HG03558 (cell line): ENCODE measurements at regions not wholly inside any gene's neighbourhood (a gene's known extent, or its start where the extent isn't known, plus 50 kb on each side); places are given as distances from the start of the nearest gene placed in this dataset.
"Not testable (repeated sequence)": the region's sequence is repeated elsewhere in the genome, so short reads cannot be mapped to it uniquely, and the experiment has no call there.

Experiments
- ATAC-seq: cut with Tn5 transposase; IDR thresholded peaks from one replicate; pipeline ENCODE4 v1.9.1; 2021; ENCODE audit warnings: moderate number of reproducible peaks; ENCODE audit not compliant: unreplicated experiment; ENCODE audit errors: extremely low read depth

DNA sequence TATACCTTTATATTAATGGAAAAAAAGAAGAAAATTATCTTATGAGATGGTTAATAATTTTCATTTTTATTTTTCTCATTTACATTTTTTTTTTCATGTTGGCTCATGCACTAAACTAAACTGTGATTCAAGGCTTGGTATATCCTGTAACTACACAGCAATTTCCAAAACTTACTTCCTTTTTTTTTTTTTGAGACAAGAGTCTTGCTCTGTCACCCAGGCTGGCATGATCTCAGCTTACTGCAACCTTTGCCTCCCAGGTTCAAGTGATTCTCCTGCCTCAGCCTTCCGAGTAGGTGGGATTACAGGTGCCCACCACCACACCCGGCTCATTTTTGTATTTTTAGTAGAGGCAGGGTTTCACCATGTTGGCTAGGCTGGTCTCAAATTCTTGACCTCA lies 224.9 kb upstream of the FANCL start:
- not testable (repeated sequence) for ATAC-seq

DNA sequence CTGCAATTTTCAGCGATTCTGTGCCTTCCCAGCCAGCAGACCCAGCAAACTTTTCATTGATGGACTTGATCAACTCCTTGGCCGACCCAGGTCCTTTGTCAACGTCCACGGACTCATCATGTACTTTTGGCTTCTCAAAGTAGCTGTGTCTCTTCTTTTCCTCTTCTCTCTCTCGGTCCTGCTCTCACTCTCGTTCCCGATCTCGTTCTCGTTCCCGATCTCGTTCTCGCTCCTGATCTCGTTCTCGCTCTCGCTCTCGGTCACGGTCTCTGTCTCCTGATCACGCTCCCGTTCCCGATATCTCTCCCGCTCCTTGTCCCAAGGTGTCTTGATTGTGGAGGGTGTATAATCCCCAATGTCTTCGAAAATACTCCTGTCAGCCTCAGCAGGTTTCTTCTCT lies 219.5 kb upstream of the FANCL start:
- no peak for ATAC-seq

GRCh38 chr2:58449286-58450010 lies 208.3 kb upstream of the FANCL start:
- ATAC-seq, result peak; percentile 89

DNA sequence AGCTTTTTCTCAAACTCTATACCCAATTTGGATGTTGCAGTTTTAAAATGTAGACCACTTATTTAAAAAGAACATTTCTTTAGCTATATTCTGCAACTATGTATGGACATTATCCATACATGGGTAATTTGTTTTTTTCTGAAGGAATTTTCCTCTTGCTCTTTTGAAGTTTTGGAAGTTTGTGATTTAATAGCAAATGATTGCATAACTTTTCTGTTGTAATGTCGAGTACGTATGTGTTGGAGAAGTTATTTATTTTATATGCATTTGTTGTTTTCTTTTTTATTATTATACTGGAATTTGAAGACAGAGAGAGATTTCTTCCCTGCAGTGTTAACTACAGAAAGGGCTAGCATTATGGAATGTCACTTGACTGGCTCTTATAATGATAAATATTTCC lies 207.7 kb upstream of the FANCL start:
- no peak for ATAC-seq

DNA sequence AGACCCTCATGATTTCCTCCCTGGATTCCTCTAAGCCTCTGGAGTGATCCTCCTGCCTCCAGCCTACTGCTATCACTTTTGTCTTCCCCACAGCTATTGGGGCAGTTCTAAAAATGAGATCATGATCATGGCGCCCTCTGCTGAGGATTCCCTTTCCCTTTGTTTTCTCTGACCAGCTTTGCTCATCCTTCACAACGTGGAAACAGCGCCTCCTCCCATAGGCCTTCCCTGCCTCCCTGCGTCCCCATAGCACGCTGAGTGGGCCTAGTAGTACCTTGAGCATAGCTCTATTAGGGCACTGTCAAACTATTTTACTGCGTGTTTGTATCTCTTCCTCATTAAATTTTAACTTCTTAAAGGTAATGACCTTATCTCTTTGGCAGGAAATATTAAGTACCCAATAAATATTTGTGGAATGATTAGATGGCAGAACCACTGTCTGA lies 207.0 kb upstream of the FANCL start:
- ATAC-seq, result peak; percentile 49

DNA sequence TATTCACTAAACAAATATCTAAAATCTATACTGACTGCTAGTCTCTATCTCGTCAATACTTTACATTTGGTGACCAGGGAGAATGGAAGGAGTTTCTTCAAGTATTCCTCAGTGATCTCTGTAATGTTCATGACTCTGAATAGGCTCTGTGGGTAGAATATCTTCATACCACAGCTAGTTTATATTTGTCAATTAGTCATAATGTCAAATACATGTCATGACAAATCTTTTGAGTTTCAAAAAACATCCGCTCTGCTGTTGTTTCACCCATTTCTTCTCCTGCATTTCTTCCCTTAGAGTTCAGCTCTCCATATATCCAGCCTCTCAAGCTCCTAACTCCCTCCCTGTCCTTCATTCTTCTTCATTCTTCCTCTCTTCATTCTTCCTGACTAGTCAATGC lies 206.5 kb upstream of the FANCL start:
- ATAC-seq, result no peak

GRCh38 chr2:58441643-58442042 lies 200.5 kb upstream of the FANCL start:
- ATAC-seq, result no peak

GRCh38 chr2:58436872-58437271 lies 195.7 kb upstream of the FANCL start:
- no peak for ATAC-seq

DNA sequence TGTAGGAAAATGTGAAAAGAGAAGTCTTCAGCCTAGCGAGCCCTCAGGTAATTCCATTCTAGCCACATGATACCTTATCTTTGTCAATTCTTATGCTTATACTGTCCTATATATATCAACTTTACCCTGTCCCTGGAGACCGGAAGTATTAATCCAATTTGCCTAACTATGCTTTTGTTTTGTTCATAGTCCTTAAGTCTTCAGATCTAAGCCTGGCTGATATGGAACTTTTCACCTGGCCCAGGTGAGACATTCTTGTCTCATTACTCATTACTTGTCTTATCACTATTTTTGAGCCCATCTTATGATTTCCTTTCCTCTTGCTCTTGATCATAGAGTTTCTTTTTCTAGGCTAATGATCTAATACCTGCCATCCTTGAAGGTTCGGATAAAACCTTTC lies 194.1 kb upstream of the FANCL start:
- no peak for ATAC-seq

DNA sequence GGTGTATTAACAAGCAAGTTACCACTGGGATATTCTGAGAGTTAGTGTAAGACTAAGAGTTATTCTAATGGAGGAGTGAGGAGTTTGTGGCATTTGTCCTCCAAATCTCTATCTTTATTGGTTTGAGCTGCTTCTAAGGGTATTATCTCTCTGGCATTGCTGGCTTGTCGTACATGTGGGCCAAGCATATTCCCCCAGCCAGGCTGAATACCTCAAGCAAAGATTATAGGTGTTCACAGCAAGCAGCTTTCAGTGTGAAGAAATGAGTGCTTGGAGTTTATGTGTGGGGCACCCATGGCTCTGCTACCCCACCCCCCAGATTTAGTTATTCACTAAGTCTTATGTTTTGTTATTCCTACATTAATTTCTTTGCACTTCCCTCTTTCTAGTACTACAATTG lies 193.6 kb upstream of the FANCL start:
- no peak for ATAC-seq

GRCh38 chr2:58432491-58433170 lies 191.5 kb upstream of the FANCL start:
- no peak for ATAC-seq

DNA sequence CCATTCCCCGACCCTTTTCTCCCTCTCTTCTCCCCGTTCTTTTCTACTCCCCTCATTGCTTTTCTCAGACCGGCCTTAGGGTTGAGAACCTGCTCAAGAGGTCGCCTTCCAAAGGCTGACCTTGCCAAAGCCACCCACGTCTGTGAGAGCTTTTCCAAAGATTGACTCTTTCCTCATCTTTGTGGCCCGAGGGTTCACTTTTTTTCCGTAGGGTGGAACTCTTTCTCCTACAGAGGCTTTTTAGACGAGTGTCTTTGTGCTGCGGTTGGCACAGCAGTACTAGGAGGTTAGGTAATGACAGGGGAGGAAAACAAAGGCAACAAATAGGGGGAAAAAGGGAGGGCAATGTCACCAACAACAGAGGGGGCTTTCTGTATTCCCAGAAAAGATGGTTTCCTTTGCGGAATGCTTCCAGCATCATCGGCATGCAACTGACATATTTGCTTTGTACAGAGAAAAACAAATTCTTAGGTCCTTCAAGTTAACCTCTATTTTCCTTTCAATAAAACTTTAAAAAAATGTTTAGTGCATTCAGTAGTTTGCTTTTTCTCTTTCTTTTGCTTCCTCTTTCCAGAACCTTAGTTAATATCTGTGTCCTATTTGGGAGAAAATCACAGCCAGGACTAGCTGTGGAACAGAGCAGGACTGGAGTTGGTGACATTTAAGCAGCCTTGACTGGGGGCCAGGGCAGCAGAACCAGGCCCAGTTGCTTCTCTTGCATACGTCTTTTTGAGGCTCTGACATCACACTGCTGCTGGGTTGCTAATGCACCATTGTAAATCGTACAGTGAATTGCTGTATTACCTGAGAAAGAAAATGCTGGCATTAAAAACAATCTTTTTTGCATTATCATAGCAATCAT lies 188.1 kb upstream of the FANCL start:
- no peak for ATAC-seq

GRCh38 chr2:58428096-58429013 lies 187.2 kb upstream of the FANCL start:
- no peak for ATAC-seq

DNA sequence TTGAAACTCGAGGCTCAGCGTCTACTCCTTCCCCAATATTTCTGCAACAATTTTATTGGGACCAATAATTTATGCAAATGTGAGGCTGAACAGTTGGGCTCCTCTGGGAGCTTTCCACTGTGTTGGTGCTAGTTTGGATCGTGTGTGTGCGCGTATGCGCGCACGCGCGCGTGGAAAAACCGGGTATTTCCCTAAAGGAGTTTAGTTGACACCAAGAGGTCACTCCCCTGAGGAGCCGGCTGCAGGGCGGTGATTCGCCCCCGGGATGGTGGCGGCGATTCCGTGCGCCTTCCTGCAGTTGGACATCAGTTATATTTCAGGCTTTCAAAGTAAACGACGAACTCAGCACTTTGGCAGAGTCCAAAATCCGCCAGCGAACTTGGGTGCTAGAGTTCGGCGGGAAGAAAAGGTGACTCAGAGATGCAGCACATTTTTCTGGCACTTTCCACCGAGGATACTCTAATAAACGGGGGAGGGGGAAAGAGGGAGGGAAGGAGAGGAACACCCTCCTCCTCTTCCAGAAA lies 186.5 kb upstream of the FANCL start:
- no peak for ATAC-seq

- ATAC-seq, result no peak
These were observed 184.2 kb upstream of the FANCL start for GRCh38 chr2:58425368-58425767.

GRCh38 chr2:58419983-58420382 lies 178.9 kb upstream of the FANCL start:
- ATAC-seq, result no peak

- no peak for ATAC-seq
These were observed 175.6 kb upstream of the FANCL start for GRCh38 chr2:58416696-58417095.

GRCh38 chr2:58414506-58414905 lies 173.4 kb upstream of the FANCL start:
- ATAC-seq, result no peak

DNA sequence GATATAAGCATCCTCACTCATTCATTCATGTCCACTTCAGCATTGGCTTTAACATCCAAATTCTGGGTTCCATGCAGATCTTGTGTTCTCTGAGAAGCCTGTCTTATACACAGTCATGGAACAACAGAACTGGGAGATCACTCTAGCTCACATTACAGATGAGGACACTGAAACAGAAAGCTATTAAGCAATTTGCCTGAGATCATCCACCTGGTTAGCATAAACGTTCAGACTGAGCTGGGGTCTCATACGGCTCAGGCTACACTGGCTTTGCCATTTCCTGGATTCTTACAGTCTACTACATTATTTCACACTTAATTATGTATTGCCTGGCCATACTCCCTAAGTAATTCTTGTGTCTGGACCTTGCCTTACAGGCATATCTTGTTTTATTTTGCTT lies 169.4 kb upstream of the FANCL start:
- ATAC-seq, result no peak

- ATAC-seq, result no peak
These were observed 166.4 kb upstream of the FANCL start for GRCh38 chr2:58407487-58407886.
